HG02938 (cell line): ENCODE measurements at regions not wholly inside any gene's neighbourhood (a gene's known extent, or its start where the extent isn't known, plus 50 kb on each side); places are given as distances from the start of the nearest gene placed in this dataset.

Experiments
- ATAC-seq: cut with Tn5 transposase; IDR thresholded peaks from one replicate; pipeline ENCODE4 v1.9.1; 2021; ENCODE audit warnings: mild to moderate bottlenecking, moderate library complexity; ENCODE audit not compliant: unreplicated experiment

GRCh38 chr2:128781166-128781565 lies 462.5 kb upstream of the HS6ST1 start:
- ATAC-seq = no peak

- no peak for ATAC-seq
These were observed 463.1 kb upstream of the HS6ST1 start for GRCh38 chr2:128781585-128782385.

GRCh38 chr2:128782411-128783192 lies 463.9 kb upstream of the HS6ST1 start:
- ATAC-seq = no peak

- ATAC-seq = no peak
These were observed 464.6 kb upstream of the HS6ST1 start for GRCh38 chr2:128783193-128783671.

- no peak for ATAC-seq
These were observed 465.2 kb upstream of the HS6ST1 start for GRCh38 chr2:128783896-128784295.

GRCh38 chr2:128784626-128785306 lies 466.1 kb upstream of the HS6ST1 start:
- ATAC-seq = no peak

- no peak for ATAC-seq
These were observed 467.6 kb upstream of the HS6ST1 start for GRCh38 chr2:128786316-128786715.

- ATAC-seq = no peak
These were observed 468.2 kb upstream of the HS6ST1 start for GRCh38 chr2:128786741-128787478.

GRCh38 chr2:128787616-128788015 lies 468.9 kb upstream of the HS6ST1 start:
- ATAC-seq = no peak

GRCh38 chr2:128788636-128789220 lies 470.1 kb upstream of the HS6ST1 start:
- ATAC-seq = no peak

GRCh38 chr2:128789221-128789620 lies 470.6 kb upstream of the HS6ST1 start:
- ATAC-seq = no peak

GRCh38 chr2:128789776-128790455 lies 471.2 kb upstream of the HS6ST1 start:
- ATAC-seq = no peak

GRCh38 chr2:128790541-128791001 lies 471.9 kb upstream of the HS6ST1 start:
- no peak for ATAC-seq

- no peak for ATAC-seq
These were observed 472.7 kb upstream of the HS6ST1 start for GRCh38 chr2:128791120-128791984.

GRCh38 chr2:128791985-128792320 lies 473.3 kb upstream of the HS6ST1 start:
- no peak for ATAC-seq

- no peak for ATAC-seq
These were observed 473.9 kb upstream of the HS6ST1 start for GRCh38 chr2:128792476-128793054.

GRCh38 chr2:128793404-128793803 lies 474.7 kb upstream of the HS6ST1 start:
- ATAC-seq = no peak

GRCh38 chr2:128794285-128794684 lies 475.6 kb upstream of the HS6ST1 start:
- ATAC-seq = no peak

- no peak for ATAC-seq
These were observed 477.7 kb upstream of the HS6ST1 start for GRCh38 chr2:128796321-128796720.
